GM19023 (cell line): ENCODE measurements at regions not wholly inside any gene's neighbourhood (a gene's known extent, or its start where the extent isn't known, plus 50 kb on each side); places are given as distances from the start of the nearest gene placed in this dataset.

ENCODE experiments used
- ATAC-seq: cut with Tn5 transposase; IDR thresholded peaks from one replicate; pipeline ENCODE4 v1.9.1; 2021; ENCODE audit warnings: mild to moderate bottlenecking, moderate library complexity; ENCODE audit not compliant: unreplicated experiment

DNA sequence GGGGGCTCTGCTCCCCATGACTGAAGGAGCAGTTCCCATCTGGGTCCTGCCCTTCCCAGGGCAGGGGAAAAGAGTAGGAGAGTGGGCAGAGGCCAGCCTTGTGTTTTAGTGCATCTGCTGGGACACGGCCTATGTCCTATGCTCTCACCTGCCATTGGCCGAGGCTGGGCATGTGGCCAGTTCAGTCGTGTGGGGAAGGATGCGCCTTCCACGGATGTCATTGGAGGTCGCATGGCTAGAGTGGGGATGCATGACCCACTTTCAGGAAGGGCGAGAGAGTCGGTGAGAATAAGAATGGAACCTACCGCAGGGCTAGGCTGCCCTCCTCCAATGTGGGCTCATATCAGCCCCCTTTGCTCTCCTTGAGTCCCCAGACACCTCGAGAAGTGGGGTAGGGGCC, 70.9 kb upstream of the HAAO start:
- ATAC-seq = no peak

DNA sequence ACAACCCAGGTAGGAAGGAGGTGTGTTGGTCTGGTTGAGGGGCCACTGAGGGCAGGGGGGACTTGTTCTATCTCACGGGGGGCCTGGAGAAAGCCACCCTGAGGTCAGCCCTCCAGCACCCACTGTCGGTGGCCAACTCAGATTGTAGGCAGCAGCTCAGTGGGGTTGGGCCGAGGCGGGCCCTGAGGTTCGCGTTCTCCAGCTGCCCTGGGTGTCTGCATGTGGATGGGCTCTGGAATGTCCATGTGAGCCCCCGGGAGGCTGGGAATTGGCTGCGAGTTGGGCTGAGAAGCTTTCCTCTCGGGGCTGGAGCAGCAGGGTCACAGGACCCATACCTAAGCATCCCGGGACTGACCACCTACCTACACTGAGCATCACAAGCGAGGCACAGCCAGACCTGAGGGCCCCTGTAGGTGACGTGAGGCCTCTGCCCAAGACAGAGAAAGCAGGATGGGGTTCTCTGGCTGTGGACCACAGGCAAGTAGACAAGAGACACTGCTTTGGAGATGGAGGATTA, 70.3 kb upstream of the HAAO start:
- no peak for ATAC-seq

DNA sequence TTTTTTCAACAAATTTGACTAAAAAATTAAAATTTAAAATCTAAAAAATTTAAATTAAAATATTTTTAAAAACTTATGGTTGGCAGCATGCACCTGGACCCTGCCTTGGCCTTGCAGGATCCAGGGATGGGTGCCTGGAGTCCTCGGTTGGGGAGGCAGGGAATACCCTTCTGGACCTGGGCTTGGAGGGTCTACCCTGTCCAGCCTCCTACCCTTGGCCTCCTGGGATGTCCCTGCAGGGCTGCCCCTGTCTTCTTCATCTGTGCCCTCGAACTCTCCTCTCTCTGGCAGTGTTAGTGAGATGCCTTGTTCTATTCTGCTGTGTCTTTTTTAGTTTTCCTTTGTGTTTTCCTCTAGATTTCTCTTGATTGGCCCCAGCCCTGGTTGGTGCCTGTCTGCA, 68.9 kb upstream of the HAAO start:
- ATAC-seq = no peak

DNA sequence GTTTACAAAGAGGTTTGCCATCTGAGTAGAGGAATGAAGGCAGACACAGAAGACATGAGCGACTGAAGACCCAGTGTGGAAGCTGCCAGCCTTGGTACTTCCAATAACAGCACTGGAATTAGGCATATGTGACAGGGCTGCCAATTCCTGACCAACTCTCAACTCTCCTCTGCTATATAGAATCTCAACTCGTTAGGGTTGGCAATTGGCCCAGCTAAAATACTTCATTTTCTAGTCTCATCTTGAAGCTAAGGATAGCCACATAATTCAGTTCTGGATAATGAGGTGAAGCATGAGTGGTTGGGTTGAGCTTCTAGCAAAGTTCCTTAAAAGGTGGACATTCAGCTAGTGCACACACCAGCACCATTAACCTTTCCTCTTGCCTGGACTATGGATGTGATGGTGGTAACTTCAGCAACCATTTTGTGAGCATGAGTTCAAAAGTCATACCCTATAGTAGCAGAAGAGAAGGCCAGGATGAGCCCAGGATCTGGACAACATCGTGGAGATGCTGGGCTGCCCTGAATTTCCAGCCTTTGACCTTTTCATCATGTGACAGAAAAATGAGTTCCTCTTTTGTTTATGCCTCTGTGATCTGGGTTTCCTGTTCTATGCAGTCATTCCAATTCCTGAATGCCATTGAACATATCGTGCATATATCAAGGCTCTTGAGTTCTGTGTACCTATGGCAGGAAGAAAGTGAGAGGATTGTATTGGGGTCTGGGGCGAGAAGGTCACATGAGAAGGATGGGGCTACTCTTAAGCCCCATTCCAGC, 68.1 kb upstream of the HAAO start:
- no peak for ATAC-seq

DNA sequence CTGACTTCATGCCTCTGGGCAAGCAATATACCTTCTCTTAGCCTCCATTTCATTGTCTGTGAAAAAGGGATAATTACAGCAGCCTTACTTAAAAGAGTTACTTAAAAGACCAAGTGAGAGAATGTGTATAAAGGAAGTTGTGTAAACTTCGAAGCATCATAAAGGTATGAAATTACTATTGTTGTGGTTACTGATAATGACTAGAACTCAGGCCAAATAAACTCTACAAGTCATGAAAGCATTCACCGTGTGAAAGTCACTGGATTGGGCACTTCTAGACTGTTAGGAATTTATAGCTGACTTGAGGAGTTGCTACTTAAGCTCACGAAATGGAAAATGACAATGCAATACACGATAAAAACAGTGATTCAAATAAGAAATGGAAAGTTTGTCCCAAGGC, 67.4 kb upstream of the HAAO start:
- no peak for ATAC-seq

DNA sequence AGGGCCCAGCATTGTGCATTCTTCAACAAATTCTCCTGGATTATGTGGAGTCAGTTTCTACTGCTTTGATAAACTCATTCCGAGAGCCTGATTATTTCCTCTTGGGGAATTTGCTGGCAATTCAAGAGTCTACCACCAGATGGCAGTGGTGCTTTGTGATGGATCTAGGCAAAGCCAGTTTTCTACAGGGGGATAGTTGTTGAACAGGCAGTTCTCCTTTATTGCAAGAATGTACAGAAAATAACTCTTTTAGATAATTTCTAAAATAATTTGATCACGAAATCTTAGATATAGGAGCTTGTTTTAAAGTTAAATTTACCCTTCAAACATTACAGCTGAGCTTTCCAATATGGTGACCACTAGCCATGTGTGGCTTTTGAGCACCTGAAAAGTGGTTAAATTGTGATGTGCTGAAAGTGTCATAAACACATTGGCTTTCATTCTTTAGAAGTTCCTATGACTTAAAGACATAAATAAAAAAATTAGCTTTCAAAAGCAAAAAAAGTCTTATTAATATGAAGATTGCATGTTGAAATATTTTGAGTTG, 66.7 kb upstream of the HAAO start:
- no peak for ATAC-seq

DNA sequence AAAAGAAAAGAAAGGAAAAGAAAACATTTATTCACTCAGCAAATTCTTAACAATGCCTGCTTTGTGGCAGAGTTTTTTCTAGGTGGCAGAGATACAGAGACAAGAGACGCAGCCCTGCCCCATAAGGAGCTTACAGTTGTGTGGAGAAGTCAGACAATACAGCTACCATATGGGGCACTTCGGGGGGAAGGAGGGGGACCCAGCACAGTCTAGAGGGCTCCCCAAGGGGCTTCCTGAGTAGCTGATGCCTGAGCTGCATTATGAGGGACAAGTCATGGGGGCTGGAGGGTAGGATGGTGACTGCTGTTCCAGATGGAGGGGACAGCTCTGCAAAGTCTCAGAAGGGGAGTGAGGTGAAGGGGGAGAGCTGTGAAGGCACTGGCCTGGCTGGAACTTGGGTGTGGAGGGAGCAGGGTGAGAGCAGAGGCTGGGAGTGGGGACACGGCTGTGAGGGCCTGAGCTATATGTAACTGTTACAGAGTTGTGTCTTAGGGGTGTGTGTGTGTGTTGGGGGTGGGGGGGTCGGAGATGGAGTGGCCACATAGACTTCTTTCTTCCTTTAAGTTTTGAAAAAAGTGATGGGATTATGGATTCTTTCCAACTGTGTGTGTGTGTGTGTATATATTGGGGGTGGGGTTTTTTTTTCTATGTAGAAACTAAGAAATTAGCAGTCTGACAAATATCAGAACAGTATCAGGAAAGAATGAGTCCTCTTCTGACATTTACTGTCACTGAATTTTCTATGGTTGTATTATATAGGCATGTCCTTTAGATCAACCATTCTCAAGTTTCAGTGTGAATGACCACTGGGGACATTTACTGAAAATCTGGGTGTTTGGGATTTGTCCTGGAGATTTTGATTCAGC, 66.0 kb upstream of the HAAO start:
- no peak for ATAC-seq

DNA sequence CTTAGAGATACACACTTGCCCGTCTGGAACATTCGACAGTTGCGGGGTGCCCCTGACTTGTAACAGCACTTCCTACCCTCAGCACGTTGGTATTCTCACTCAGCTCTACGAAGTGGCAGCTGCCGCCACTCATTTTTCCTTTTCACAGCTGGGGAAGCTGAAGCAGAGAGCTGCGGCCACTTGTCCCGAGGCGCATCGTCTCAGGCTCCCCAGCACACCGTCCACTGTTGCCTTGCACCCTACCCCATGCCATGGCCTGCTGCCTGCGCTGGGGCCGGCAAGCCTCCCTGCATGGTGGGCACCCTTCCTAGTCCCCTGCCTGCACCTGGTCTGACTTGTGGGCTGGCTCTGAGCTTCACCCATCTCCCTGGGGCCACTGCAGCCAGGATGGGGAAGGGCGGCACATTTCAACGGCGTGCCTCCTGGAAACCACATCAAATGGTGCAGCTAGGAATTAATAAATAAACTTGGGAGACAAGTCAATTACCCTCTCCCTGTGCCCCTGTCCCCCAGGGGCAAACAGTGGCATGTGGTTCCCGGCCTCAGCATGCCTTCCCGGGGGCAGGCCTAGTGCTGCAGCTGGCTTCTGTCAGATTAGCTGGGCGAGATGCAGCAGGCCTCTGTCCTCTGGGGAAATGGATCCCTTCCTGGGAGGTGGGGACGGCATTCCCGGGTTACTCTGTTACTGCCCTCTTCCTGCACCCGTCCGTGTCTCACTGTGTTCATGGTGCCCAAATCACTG, 64.7 kb upstream of the HAAO start:
- no peak for ATAC-seq

DNA sequence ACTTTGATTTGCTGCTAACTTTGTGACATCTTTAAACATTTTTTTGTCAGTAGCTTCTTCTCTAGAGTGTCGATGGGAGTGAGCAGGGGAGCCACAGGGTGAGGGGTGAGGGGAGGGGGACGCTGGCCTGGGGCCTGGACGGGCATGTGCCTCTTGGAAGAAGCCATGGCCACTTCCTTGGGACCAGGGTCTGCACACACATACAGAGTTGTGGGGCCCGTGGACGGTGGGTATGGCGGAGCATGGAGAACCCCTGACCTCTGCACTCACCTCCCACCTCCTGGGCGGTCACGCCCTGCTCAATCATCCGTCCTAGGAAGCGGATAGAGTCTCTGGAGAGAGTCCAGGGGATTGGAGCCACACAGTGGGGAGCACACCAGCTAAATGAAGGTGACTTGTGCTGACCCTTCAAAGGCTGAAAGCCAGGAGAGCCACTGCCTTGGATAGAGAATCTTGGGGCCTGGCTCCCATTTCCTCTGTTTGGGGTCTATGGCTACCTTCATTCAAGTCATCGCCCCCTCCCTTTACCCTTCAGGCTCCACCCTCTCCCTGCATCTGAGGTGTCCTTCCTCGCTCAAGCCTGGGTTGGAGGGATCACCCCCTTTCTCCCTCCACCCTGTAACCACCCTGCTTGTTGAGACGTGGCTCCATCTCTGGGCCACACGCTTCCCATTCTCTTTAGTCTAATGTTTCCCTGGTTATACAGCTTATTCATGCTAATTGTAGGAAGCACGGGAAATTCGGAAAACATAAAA, 63.9 kb upstream of the HAAO start:
- no peak for ATAC-seq

DNA sequence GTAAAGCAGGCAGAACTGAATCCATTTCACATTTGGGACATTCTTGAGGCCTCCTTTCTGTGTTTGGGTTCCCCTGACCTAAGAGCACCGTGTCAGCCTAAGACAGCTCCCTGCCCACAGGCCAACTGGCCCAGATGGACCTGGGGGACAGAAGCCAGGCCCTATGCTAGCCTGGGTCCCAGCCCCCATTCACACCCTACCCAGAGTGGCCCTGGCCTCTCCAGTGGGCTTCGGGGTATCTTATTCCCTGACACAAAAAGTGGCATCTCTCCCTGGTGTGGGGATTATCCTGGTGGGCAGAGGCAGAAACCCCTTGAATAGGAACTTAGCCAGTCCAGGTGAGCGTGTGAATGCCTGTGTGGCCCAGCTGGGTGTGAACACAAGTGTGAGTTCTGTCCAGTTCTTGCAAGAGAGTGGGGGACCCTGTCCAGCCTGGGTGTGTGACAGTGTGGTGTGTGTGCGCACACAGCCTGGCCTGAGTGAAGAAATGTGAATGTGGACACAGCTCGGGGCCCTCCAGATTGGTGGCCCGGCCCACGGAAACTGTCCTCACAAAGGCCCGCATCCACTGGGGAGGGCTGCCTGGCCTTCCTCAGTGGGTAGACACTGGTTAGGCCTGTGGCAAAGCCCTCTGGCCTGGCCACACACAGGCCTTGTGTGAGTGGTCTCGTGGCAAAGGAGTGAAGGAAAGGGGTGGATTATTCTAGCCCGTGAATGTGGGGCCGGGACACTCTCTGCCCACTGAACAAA, 63.0 kb upstream of the HAAO start:
- ATAC-seq = no peak

DNA sequence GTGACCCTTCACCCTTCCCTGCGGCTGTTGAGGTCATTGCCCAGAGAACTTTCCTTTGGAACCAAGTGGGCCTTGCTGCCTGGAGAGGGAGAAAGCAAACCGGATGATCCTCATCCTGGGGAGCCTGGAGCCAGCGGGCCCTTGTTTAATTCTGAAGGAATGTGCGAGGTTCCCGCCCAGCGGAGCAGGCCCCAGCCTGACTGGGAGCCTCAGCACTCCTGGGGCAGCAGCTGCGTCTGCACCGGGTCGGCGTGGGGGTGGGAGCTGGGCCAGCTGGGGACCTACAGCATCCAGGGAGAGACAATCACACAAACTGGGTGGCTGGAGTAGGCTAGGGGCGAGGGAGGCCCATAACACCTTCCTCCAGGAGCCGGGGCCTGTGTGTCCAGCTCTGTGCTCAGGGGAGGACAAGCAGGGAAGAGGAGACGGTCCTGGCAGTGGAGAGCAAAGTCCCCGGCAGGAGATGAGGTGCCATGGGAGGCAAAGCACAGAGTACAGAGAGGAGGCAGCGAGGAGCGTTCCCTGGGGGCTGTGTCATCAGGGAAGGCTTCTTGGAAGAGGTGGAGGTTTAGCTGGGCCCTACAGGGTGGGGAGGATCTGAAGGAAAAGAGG, 61.9 kb upstream of the HAAO start:
- no peak for ATAC-seq

DNA sequence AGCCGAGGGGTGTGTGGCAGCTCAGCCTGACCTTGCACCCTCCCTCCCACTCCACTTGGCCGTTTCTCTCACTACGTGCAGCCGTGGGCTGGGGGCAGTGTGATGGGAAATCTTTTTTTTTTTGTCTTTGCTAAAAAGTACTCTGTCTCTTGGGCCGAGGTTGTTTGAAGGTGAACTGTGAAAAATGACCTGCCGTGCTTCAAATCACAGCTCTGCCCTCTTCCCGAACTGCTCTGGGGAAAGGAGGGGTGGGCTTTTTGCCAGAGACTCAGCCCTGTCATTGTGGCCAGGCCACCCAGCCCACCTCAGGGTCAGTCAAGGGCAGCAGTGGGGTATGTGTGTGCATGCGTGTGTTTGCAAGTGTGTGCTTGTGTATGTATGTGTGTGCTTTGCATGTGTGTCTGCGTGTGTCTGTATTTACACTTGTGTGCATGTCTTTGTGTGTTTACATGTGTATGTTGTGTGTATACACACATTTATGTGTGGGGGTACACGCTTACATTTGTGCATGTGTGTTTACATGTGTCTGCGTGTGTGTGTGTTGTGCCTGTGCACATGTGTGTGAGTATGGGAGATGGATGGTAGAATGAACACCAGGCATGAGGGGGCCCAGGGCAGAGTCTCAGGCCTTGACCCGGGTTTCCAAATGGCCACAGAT, 61.3 kb upstream of the HAAO start:
- no peak for ATAC-seq

DNA sequence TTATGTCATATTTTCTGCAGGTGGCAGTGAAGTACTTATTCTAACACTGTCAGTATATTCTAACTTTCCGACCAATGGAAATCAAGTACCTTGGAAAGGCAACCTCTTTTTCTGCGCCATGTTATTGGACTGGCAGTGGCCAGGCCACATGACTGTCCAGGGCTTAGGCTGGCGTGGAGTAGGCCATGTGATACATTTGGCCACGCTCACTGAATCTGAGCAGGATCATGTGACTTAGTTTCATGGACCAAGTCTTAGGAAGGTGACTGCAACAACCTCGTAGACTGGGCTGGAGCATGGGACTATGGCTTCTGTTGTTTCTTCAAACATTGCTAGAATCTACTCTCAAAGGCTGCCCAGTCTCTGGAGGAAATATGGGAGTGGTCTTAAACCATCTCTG, 60.4 kb upstream of the HAAO start:
- no peak for ATAC-seq

DNA sequence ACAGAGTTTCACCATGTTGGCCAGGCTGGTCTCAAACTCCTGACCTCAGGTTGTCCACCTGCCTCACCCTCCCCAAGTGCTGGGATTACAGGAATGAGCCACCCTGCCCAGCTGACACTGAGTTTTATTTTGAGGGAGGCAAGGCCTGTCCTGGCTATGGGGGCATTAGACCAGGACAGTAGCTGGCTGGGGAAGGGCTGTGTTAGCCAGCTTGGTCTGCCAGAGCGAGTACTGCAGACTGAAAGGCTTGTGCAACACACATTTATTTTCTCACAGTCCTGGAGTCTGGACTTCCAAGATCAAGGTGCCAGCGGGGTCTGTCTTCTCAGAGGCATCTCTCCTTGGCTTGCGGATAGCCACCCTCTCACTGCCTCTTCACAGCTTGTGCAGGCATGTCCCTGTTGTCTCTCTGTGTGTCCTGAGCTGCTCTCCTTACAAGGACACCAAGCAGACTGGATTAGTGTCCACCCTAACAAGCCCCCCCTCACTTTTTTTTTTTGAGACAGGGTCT, 59.4 kb upstream of the HAAO start:
- no peak for ATAC-seq

DNA sequence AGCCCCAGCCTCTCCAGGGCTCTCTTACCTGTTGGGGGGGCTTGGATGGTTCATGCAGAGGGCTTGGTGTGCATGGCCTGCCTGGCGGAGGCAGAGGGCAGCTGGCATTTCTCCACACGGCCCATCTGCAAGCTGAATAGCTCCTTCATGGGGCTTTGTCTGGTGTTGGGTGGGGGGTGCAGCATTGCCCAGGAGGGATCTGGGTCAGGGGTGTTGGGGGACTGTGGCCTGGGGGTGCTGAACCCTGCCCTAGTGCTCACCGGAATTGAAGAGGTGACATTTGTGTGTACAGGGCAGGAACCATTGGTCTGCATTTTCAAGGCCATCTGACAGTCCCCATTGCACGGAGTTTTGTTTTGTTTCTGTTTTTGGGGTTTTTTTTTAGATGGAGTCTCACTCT, 58.8 kb upstream of the HAAO start:
- no peak for ATAC-seq

DNA sequence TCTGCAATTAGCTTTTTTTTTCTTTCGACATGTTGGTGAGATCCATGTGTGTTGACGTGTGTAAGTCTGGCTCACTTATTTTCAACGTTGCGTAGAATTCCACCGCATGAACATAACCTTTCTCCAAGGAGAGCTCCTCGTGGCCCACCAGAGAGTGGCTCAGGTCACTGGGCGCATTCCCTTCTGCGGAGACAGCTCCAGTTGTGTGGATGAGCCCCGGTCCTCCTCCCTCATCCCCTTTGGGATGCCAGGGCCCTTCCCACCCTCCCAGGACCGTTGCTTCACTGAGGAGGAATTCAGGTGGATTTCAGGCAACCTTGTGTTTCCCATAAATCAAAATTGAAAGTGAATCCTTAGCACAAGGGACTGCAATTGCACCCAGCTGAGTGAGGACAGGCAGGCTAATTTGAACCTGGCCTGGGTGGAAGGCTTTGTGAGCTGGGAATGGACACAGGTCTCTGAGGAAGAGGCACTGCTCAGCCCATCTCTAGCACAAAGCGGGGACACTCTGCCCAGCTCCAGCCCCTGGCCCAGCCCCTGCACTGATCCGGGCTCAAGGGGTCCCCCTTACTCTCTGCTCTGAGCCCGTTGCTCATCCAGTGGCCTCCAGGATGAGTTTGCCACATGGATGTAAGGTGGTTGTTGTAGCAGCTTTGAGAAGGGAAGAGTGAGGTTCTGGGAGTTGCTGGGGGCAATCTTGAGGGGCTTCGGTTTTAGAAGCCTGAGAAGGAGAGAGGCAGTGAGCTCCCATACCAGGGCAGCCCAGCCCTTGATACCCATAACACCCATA, 57.8 kb upstream of the HAAO start:
- no peak for ATAC-seq

DNA sequence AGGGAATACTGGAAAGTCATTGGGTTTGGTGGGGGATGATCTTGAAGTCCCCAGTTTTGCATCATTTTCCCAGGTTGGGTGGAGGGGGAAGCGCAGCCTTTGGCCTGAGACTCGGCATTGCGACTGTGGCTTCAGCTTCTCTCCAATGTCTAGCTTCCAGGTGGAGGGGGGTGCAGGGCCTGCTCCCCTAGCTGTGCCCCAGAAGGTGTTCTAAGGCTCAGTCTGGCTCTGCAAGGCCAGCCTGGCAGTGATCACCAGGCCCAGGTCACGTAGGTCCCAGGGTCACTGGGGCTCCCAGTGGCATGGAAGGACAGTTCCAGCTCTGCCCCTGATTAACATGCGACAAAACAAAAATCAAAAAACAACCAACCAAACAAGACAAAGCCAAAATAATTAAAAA, 56.9 kb upstream of the HAAO start:
- no peak for ATAC-seq
